Epithelial cell of esophagus (primary cell): ENCODE measurements at regions not wholly inside any gene's neighbourhood (a gene's known extent, or its start where the extent isn't known, plus 50 kb on each side); places are given as distances from the start of the nearest gene placed in this dataset.
"Not testable (repeated sequence)": the region's sequence is repeated elsewhere in the genome, so short reads cannot be mapped to it uniquely, and the experiment has no call there.

Experiments
- DNase-seq: peaks from one replicate; pipeline ENCODE4 v3.0.0; 2010; ENCODE audit warnings: low read depth
- H3K4me3 ChIP-seq: 2 replicates; pipeline ENCODE4 v1.5.1; 2011; ENCODE audit warnings: mild to moderate bottlenecking, low read length, control low read depth
- TF ChIP-seq, protein P1 (sequence below): IDR thresholded peaks from 2 replicates; pipeline ENCODE4 v1.5.1; 2011; ENCODE audit warnings: low read depth, mild to moderate bottlenecking, low read length, control low read depth, inconsistent platforms; ENCODE audit not compliant: insufficient read depth; ENCODE audit errors: missing control alignments

- H3K4me3 ChIP-seq = no peak overlapping the region
- no peak for DNase-seq
- TF ChIP-seq, protein P1, sequence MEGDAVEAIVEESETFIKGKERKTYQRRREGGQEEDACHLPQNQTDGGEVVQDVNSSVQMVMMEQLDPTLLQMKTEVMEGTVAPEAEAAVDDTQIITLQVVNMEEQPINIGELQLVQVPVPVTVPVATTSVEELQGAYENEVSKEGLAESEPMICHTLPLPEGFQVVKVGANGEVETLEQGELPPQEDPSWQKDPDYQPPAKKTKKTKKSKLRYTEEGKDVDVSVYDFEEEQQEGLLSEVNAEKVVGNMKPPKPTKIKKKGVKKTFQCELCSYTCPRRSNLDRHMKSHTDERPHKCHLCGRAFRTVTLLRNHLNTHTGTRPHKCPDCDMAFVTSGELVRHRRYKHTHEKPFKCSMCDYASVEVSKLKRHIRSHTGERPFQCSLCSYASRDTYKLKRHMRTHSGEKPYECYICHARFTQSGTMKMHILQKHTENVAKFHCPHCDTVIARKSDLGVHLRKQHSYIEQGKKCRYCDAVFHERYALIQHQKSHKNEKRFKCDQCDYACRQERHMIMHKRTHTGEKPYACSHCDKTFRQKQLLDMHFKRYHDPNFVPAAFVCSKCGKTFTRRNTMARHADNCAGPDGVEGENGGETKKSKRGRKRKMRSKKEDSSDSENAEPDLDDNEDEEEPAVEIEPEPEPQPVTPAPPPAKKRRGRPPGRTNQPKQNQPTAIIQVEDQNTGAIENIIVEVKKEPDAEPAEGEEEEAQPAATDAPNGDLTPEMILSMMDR = no peak
Observed at GRCh38 chr11:37843603-37844002, 1245.6 kb upstream of the RAG2 start.

DNA sequence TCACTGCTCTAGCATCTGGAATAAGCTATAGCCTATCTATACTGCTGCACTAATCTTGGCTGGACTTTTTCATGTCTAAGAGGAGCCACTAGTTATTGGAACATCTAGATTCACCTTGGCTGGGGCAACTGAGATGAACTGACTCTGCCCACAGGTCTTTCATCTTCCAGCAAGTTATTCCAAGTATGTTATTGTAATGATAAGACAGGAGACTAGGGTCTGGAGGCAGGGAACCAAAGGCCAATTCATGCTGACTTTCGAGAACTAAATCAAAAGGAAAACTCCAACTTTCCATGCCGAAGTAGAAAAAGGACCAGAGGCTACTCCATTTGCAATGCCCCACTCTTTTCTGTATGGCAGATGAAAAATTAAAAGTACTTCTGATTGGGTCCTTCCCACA, 1243.0 kb upstream of the RAG2 start:
- no peak overlapping the region for H3K4me3 ChIP-seq
- TF ChIP-seq, protein P1 = no peak
- no peak for DNase-seq

- not testable (repeated sequence) for H3K4me3 ChIP-seq, DNase-seq
Observed at GRCh38 chr11:37840345-37840744, 1242.3 kb upstream of the RAG2 start.

- no peak overlapping the region for H3K4me3 ChIP-seq
- no peak for DNase-seq
- TF ChIP-seq, protein P1 = no peak
Observed at GRCh38 chr11:37830529-37830928, 1232.5 kb upstream of the RAG2 start.

DNA sequence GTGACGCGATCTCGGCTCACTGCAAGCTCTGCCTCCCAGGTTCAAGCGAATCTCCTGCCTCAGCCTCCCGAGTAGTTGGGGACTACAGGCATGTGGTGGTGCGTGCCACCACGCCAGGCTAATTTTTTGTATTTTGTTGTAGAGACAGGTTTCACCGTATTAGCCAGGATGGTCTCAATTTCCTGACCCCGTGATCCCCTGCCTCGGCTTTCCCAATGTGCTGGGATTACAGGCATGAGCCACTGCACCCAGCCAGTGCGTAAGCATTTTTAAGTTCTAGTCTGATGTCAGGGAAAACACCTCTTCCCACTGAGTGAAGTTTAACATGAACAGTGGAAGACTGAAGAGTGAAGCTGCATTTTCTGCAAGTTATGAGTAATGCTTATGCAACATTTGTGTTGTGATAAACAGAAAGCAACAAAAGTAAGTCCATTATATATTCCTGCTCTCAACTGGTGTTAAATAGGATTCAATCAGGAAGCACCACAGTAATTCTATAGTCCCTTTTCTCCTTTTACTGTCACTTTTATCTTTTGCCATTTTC, 1219.8 kb upstream of the RAG2 start:
- TF ChIP-seq, protein P1 = no peak
- H3K4me3 ChIP-seq = no peak overlapping the region
- peak; percentile 52 for DNase-seq

GRCh38 chr11:37812281-37812880, 1214.3 kb upstream of the RAG2 start:
- H3K4me3 ChIP-seq = no peak overlapping the region
- no peak for DNase-seq
- TF ChIP-seq, protein P1 = no peak

GRCh38 chr11:37811349-37811748, 1213.3 kb upstream of the RAG2 start:
- no peak for DNase-seq
- TF ChIP-seq, protein P1 = no peak
- no peak overlapping the region for H3K4me3 ChIP-seq
